Tibial nerve (tissue), 4 donors: ENCODE measurements at regions not wholly inside any gene's neighbourhood (a gene's known extent, or its start where the extent isn't known, plus 50 kb on each side); places are given as distances from the start of the nearest gene placed in this dataset.

Source experiments
- DNase-seq, 2 donors: peaks; one replicate each; pipeline ENCODE4 v3.0.0-alpha.2; 2019; ENCODE audit warnings: low spot score in 2 of 2
- H3K27ac ChIP-seq, 4 donors: fragments of 200-600 bp; sonication (generic) in 3 of 4; one replicate each; pipeline ENCODE4 v1.5.1; 2017 to 2019; ENCODE audit warnings: mild to moderate bottlenecking in 1 of 4
- H3K27me3 ChIP-seq, 2 donors: fragments of 200-600 bp; sonication (generic) in 1 of 2; one replicate each; pipeline versions ENCODE4 v1.5.1 to v1.6.0; 2017 to 2019
- H3K36me3 ChIP-seq, 3 donors: fragments of 200-600 bp; sonication (generic); one replicate each; pipeline ENCODE4 v1.5.1; 2018 to 2019
- H3K4me1 ChIP-seq, 4 donors: fragments of 200-600 bp; sonication (generic) in 3 of 4; one replicate each; pipeline ENCODE4 v1.5.1; 2017 to 2019
- H3K4me3 ChIP-seq, 4 donors: fragments of 200-600 bp; sonication (generic) in 3 of 4; one replicate each; pipeline ENCODE4 v1.5.1; 2017 to 2019; ENCODE audit warnings: mild to moderate bottlenecking in 1 of 4, moderate library complexity in 1 of 4
- H3K9me3 ChIP-seq, 4 donors: fragments of 200-600 bp; sonication (generic) in 3 of 4; one replicate each; pipeline ENCODE4 v1.5.1; 2017 to 2019
- EP300 ChIP-seq, 2 donors: sonication (generic); formaldehyde crosslinking; IDR thresholded peaks; one replicate each; pipeline ENCODE4 v1.6.1; 2017; ENCODE audit warnings: antibody characterized with exemption in 2 of 2, mild to moderate bottlenecking in 1 of 2
- POLR2A ChIP-seq, 2 donors: fragments of 450-650 bp; IDR thresholded peaks; one replicate each; pipeline ENCODE4 v1.6.1; 2017; ENCODE audit warnings: antibody characterized with exemption in 2 of 2, mild to moderate bottlenecking in 2 of 2, moderate library complexity in 2 of 2
- WGBS, 2 donors: methylation state at CpG; one replicate each; pipeline ENCODE4 v1.1.5; 2018; 5-methylcytosine and 5-hydroxymethylcytosine counted together
- TF ChIP-seq, protein P1 (sequence below), 5 experiments: fragments of 200-600 bp in 3 of 5; fragments of 450-650 bp in 2 of 5; sonication (generic) in 3 of 5; IDR thresholded peaks; one replicate each; pipeline ENCODE4 v1.5.1; 2016 to 2019; ENCODE audit warnings: antibody characterized with exemption in 5 of 5, mild to moderate bottlenecking in 3 of 5, moderate library complexity in 2 of 5

- Histone ChIP-seq H3K36me3 (no peaks in the 10 kb centered on the region), H3K9me3 (peaks cover 0 to 2% (median 0%) of the 10 kb centered on the region in 4 donors), H3K27me3 (no peaks in the 10 kb centered on the region), H3K4me1 (no peaks in the 10 kb centered on the region), H3K4me3 (no peak overlapping the region), H3K27ac (no peak overlapping the region)
- 37 to 50% methylated on average over 6 of the region's 6 CpGs for WGBS, 2 donors
- DNase-seq: no peak
- TF ChIP-seq POLR2A (IDR thresholded peaks at IDR 0.05) (no peak), EP300 (IDR thresholded peaks at IDR 0.05) (no peak)
- TF ChIP-seq, protein P1, sequence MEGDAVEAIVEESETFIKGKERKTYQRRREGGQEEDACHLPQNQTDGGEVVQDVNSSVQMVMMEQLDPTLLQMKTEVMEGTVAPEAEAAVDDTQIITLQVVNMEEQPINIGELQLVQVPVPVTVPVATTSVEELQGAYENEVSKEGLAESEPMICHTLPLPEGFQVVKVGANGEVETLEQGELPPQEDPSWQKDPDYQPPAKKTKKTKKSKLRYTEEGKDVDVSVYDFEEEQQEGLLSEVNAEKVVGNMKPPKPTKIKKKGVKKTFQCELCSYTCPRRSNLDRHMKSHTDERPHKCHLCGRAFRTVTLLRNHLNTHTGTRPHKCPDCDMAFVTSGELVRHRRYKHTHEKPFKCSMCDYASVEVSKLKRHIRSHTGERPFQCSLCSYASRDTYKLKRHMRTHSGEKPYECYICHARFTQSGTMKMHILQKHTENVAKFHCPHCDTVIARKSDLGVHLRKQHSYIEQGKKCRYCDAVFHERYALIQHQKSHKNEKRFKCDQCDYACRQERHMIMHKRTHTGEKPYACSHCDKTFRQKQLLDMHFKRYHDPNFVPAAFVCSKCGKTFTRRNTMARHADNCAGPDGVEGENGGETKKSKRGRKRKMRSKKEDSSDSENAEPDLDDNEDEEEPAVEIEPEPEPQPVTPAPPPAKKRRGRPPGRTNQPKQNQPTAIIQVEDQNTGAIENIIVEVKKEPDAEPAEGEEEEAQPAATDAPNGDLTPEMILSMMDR (IDR thresholded peaks at IDR 0.05): no peak
Observed at GRCh38 chr12:115619061-115619460, 658.4 kb downstream of the MED13L start.

DNA sequence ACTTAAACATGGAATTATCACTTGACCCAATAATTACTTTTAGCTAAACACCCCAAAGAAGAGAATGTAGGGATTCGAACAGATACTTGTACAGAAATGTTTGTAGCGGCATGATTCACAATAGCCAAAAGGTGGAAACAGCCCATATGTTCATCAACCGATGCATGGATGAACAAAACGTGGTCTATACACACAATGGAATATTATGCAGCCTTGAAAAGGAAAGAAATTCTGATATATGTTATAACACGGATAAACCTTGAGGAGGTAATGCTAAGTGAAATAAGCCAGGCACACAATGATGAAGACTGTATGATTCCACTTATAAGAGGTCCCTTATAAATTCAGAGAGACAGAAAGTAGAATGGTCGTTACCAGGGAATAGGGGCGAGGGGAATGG lies 659.4 kb downstream of the MED13L start:
- DNase-seq: no peak
- TF ChIP-seq, protein P1 (IDR thresholded peaks at IDR 0.05): no peak
- TF ChIP-seq EP300 (IDR thresholded peaks at IDR 0.05): no peak
- no peak for TF ChIP-seq POLR2A (IDR thresholded peaks at IDR 0.05)
- Histone ChIP-seq H3K36me3 (no peaks in the 10 kb centered on the region), H3K4me3 (no peak overlapping the region), H3K4me1 (no peaks in the 10 kb centered on the region), H3K9me3 (peaks cover 0 to 8% (median 0%) of the 10 kb centered on the region in 4 donors), H3K27ac (no peak overlapping the region), H3K27me3 (no peaks in the 10 kb centered on the region)
- 91 to 98% methylated on average over 7 of the region's 7 CpGs for WGBS, 2 donors

GRCh38 chr12:115617391-115617790 lies 660.1 kb downstream of the MED13L start:
- Histone ChIP-seq H3K4me3 (no peak overlapping the region), H3K27ac (no peak overlapping the region), H3K36me3 (no peaks in the 10 kb centered on the region), H3K27me3 (no peaks in the 10 kb centered on the region), H3K9me3 (peaks cover 0 to 8% (median 0%) of the 10 kb centered on the region in 4 donors), H3K4me1 (no peaks in the 10 kb centered on the region)
- TF ChIP-seq EP300 (IDR thresholded peaks at IDR 0.05) (no peak), POLR2A (IDR thresholded peaks at IDR 0.05) (no peak)
- TF ChIP-seq, protein P1 (IDR thresholded peaks at IDR 0.05): no peak
- no peak for DNase-seq
- 84 to 92% methylated on average over 7 of the region's 7 CpGs for WGBS, 2 donors

GRCh38 chr12:115611477-115611876 lies 666.0 kb downstream of the MED13L start:
- Histone ChIP-seq H3K4me1 (no peaks in the 10 kb centered on the region), H3K27me3 (no peaks in the 10 kb centered on the region), H3K4me3 (no peak overlapping the region), H3K27ac (no peak overlapping the region), H3K36me3 (no peaks in the 10 kb centered on the region), H3K9me3 (peaks cover 0 to 8% (median 0%) of the 10 kb centered on the region in 4 donors)
- no peak for DNase-seq
- TF ChIP-seq, protein P1 (IDR thresholded peaks at IDR 0.05): no peak
- no peak for TF ChIP-seq EP300 (IDR thresholded peaks at IDR 0.05)
- TF ChIP-seq POLR2A (IDR thresholded peaks at IDR 0.05): no peak
- WGBS, 2 donors: 62 to 73% methylated on average over 5 of the region's 5 CpGs

GRCh38 chr12:115609347-115609746 lies 668.1 kb downstream of the MED13L start:
- WGBS, 2 donors: 68 to 77% methylated on average over 1 of the region's 1 CpG
- no peaks in the 10 kb centered on the region for H3K36me3 ChIP-seq
- no peak for DNase-seq
- TF ChIP-seq, protein P1 (IDR thresholded peaks at IDR 0.05): no peak
- TF ChIP-seq POLR2A (IDR thresholded peaks at IDR 0.05): no peak
- TF ChIP-seq EP300 (IDR thresholded peaks at IDR 0.05): no peak
- no peak overlapping the region for H3K27ac ChIP-seq
- H3K9me3 ChIP-seq: peaks cover 0 to 8% (median 0%) of the 10 kb centered on the region in 4 donors
- no peak overlapping the region for H3K4me3 ChIP-seq
- no peaks in the 10 kb centered on the region for H3K4me1 ChIP-seq
- no peaks in the 10 kb centered on the region for H3K27me3 ChIP-seq
